GM12874 (cell line): ENCODE measurements at regions not wholly inside any gene's neighbourhood (a gene's known extent, or its start where the extent isn't known, plus 50 kb on each side); places are given as distances from the start of the nearest gene placed in this dataset.

Source experiments
- CTCF ChIP-seq: IDR thresholded peaks from 2 replicates; pipeline ENCODE4 v1.5.1; 2011; ENCODE audit warnings: low read depth, mild to moderate bottlenecking, control low read depth, low read length, moderate library complexity; ENCODE audit not compliant: insufficient read depth

DNA sequence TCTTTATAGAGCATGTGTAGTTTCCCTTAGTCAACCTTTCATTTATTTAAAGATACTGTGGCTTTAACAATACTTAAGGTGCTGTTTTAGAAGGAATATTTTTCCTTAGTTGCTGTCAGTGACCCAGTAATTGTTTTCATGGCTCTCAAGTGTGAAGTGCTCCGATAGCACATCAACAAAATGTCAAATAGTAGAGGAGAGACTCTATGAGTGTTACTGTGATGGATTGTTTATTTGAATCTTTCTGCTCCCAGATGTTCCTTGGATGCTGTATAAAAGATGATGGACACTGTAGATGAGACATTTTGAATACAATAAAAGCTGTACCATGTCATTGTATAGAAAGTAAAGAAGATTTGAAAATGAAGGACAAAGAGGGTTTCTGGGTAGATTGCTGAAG is 1185.7 kb upstream of the C9orf72 start:
- TF ChIP-seq CTCF: no peak

GRCh38 chr9:28762167-28762566 is 1188.9 kb upstream of the C9orf72 start:
- TF ChIP-seq CTCF: no peak

DNA sequence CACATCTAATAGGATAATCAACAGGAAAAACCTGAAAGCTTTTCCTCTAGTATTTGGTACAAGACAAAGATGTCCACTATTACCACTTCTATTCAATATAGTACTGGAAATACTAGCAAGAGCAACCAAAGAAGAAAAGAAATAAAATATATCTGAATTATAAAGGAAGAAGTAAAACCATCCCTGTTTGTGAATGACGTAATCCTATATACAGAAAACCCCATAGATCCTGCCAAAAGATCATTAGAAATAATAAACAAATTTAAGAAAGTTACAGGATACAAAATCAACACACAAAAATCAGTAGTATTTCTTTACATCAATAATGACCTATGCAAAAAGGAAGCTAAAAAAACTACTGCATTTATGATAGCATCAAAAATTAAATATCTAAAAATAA is 1191.3 kb upstream of the C9orf72 start:
- no peak for TF ChIP-seq CTCF

GRCh38 chr9:28770226-28770625 is 1196.9 kb upstream of the C9orf72 start:
- no peak for TF ChIP-seq CTCF

DNA sequence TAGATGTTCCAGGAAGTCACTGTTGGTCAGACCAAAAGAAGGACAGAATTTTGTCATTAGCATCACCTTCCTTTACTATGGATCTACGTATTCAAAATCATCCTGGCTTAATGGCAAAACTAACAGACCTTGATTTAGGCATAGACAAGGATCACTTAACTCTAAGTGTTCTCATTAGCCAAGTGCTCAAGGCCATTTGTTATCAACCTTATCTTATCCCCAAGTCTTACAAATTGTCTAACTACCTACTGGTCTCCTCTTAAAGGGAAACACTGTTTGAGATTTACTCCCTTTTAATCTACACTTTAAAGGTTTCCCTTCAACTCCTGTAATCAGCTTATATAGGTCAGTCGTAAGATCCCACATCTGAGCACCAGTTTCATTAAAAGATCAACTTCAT is 1197.5 kb upstream of the C9orf72 start:
- no peak for TF ChIP-seq CTCF

DNA sequence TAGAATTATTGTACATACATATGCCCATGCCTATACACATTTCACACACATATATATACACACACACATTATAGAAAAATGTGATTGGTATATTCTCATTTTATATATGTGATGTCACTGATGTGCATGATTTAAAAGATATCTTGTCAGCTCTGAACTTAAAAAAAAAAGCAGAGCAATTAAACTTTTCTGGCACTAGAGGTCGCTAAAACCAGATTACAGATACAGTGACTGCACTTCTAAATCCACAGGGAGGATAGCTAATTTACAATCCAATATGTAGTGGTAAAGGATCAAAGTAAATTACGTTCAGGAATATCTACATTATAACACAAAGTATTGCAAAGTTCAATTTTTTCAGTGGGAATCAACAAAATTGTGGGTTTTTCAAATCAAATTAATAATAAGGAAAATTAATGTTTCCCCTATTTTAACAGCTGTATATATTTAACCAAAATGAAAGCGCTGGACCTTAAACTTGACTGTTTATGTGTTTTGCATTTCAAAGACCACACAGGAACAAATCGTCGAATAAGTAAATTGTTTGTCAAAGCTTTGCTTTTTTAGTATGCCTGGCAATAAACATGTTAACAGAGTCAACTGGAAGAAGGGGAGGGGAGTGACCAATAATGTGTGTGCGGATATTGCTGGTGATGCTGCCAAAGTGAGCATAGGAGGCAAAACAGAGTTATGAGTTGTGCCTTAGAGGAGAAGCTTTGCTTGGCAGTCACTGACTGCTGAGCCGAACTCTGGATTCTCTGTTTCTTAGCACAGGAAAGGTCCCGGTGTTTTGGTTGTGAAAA is 1201.4 kb upstream of the C9orf72 start:
- TF ChIP-seq CTCF: peak; percentile 29; the same call in 1 of the 2 replicates

DNA sequence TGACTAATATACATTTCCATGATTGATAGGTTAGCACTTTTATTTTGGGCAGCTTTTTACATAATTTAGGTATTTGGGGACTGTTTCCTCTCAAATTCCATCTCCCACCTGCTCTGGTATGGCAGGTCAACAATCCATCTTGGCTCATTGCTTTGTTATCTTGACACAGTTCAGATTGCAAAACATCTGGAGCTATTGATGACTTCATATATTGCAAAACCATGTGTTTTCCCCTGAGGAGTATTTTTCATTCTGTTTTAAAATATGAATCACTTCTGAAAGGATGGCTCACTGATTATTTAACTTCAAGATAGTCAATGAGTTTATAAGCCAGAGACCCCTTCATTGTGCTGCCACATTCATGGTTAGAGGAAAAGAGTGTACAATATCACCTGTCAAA is 1206.0 kb upstream of the C9orf72 start:
- TF ChIP-seq CTCF: no peak
